Kidney epithelial cell (primary cell): ENCODE measurements at regions not wholly inside any gene's neighbourhood (a gene's known extent, or its start where the extent isn't known, plus 50 kb on each side); places are given as distances from the start of the nearest gene placed in this dataset.

Source experiments
- DNase-seq: peaks from one replicate; pipeline ENCODE4 v3.0.0-alpha.2; 2010; ENCODE audit warnings: low read depth
- H3K27me3 ChIP-seq: 2 replicates; pipeline ENCODE4 v1.6.0; 2011; ENCODE audit warnings: low read length; ENCODE audit not compliant: control insufficient read depth, insufficient read depth
- H3K36me3 ChIP-seq: 2 replicates; pipeline ENCODE4 v1.5.1; 2011; ENCODE audit warnings: low read length; ENCODE audit not compliant: control insufficient read depth, insufficient read depth
- H3K4me3 ChIP-seq: 2 replicates; pipeline ENCODE4 v1.5.1; 2011; ENCODE audit warnings: low read depth, mild to moderate bottlenecking, control low read depth, low read length
- CTCF ChIP-seq: IDR thresholded peaks from 2 replicates; pipeline ENCODE4 v1.5.1; 2011; ENCODE audit warnings: mild to moderate bottlenecking, moderate library complexity, low read length, control low read depth, inconsistent platforms; ENCODE audit not compliant: insufficient read depth, poor library complexity, severe bottlenecking

- no peak overlapping the region for H3K4me3 ChIP-seq
- DNase-seq, result no peak
- no peaks in the 10 kb centered on the region for H3K36me3 ChIP-seq
- H3K27me3 ChIP-seq, result no peaks in the 10 kb centered on the region
- no peak for TF ChIP-seq CTCF
Observed at GRCh38 chr6:56863366-56863765, 91.5 kb upstream of the BEND6 start.

GRCh38 chr6:56862415-56863175 lies 92.3 kb upstream of the BEND6 start:
- Histone ChIP-seq H3K36me3 (no peaks in the 10 kb centered on the region), H3K27me3 (no peaks in the 10 kb centered on the region), H3K4me3 (no peak overlapping the region)
- no peak for TF ChIP-seq CTCF
- no peak for DNase-seq

- no peak for TF ChIP-seq CTCF
- H3K27me3 ChIP-seq, result no peaks in the 10 kb centered on the region
- no peaks in the 10 kb centered on the region for H3K36me3 ChIP-seq
- DNase-seq, result no peak
- no peak overlapping the region for H3K4me3 ChIP-seq
Observed at GRCh38 chr6:56860475-56860874, 94.4 kb upstream of the BEND6 start.

- no peak for DNase-seq
- H3K4me3 ChIP-seq, result no peak overlapping the region
Observed at GRCh38 chr6:56856036-56856580, 98.8 kb upstream of the BEND6 start.

GRCh38 chr6:56854086-56854485 lies 100.8 kb upstream of the BEND6 start:
- no peak overlapping the region for H3K4me3 ChIP-seq
- no peaks in the 10 kb centered on the region for H3K36me3 ChIP-seq
- no peak for TF ChIP-seq CTCF
- no peaks in the 10 kb centered on the region for H3K27me3 ChIP-seq
- no peak for DNase-seq

More at GRCh38 chr6:56856036-56856580, 98.8 kb upstream of the BEND6 start:
- Histone ChIP-seq H3K36me3 (no peaks in the 10 kb centered on the region), H3K27me3 (no peaks in the 10 kb centered on the region)
- TF ChIP-seq CTCF, result no peak

GRCh38 chr6:56853541-56853940 lies 101.4 kb upstream of the BEND6 start:
- Histone ChIP-seq H3K27me3 (no peaks in the 10 kb centered on the region), H3K36me3 (no peaks in the 10 kb centered on the region), H3K4me3 (no peak overlapping the region)
- no peak for TF ChIP-seq CTCF
- no peak for DNase-seq
